ENCODE measurements at regions not wholly inside any gene's neighbourhood (a gene's known extent, or its start where the extent isn't known, plus 50 kb on each side); places are given as distances from the start of the nearest gene placed in this dataset.
"Not testable (repeated sequence)": the region's sequence is repeated elsewhere in the genome, so short reads cannot be mapped to it uniquely, and the experiment has no call there.

DNA sequence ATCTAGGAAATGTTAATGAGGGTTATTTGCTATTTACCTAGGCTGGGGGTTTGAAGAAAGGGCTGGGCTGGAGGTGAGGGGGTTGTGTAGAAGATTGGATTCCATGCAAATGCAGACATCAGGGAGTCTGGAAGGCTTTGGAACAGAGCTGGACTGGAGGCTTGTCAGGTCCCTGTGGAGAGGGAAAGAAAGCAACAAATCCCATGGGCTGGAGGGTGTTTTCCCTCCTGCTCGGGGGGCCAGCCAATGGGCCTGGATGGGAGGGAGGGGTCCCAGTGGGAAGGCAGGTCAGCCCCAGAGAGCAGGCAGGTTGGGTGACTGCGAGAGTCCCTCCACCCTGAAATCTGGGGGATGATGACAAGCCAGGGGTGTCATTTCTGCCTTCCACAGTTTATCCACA lies 431.8 kb downstream of the RPS24 start:
- no peak for DNase-seq

- no peak for DNase-seq
Measured at GRCh38 chr10:78467496-78468106, 433.9 kb downstream of the RPS24 start.

DNA sequence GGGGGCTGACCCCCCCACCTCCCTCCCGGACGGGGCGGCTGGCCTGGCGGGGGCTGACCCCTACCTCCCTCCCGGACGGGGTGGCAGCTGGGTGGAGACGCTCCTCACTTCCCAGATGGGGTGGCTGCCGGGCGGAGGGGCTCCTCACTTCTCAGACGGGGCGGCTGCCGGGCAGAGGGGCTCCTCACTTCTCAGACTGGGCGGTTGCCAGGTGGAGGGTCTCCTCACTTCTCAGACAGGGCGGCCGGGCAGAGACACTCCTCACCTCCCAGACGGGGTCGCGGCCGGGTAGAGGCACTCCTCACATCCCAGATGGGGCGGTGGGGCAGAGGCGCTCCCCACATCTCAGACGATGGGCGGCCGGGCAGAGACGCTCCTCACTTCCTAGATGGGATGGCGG lies 435.1 kb downstream of the RPS24 start:
- DNase-seq = not testable (repeated sequence)

DNA sequence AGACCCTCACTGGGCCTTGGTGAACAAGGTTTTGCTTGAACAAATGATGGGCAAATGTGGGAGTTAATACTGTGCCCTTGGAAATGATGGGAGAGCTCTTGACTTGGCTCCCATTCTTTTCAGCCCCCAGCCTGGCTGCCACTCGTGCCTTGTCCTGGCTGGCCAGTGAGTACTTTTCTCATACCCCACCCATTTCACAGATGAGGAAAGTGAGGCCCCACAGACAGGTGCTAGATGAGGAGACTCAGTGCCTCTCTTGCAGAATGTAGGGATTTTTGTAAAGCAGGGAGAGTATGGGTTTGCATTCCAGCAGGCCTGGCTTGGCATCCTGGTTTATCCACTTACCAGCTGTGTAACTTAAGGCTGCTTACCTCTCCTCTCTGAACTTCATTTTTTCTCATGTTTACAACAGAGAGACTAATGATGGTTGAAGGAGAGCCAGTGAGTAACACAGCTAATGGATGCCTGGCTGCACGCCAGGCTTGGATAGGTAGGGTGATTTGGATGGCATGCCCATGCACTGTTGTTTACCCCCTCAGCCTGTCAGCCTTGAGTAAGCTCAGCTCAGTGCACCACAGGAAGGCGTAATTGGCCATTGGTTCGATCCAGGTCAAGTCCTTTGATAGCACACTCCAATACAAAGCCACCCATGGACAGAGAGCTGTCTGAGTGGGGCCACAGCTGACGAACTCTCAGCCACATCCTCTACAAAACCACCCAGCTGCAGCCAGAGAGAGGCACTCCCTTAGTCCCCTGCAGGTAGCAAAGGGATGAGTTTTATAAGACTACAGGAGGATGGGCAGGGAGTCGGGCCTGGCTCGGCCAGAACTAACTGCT lies 436.8 kb downstream of the RPS24 start:
- DNase-seq = no peak

GRCh38 chr10:78471326-78471722 lies 437.7 kb downstream of the RPS24 start:
- DNase-seq = no peak

GRCh38 chr10:78471723-78472550 lies 438.3 kb downstream of the RPS24 start:
- DNase-seq = no peak

DNA sequence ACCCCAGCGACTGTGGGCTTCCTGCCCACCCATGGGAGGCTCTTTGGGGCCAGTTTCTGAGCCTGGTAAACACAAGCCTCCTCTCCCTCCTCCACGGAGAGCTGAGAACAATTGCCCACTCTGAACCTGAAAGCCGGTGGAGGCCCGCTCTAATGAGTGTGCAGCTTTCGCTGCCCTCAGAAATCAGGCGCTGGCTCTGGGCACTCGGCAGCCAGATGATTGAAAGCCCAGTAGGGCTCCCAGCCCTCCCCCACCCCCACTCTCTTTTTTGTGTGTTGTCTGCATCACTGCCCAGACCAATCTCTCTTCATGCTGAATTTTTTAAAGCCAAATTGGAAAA lies 438.9 kb downstream of the RPS24 start:
- DNase-seq = no peak

DNA sequence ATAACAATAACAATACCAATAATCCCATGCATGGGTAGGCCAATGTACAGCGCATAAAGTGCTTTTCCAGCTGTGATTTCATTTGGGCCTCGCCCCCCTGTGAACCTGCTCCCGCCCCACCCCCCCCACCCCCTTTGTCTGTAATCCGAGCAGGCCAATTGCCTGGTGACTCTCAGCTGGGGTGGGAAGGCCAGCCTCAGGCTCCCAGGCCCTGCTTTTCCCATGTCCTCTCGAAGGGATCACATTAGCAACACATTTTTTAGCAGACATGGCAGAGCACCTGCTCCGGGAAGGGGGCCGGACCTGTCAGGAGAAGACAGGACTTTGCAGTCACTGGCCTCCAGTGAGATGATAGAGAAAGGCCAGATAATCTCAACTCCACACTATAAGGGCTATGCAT lies 439.3 kb downstream of the RPS24 start:
- no peak for DNase-seq

DNA sequence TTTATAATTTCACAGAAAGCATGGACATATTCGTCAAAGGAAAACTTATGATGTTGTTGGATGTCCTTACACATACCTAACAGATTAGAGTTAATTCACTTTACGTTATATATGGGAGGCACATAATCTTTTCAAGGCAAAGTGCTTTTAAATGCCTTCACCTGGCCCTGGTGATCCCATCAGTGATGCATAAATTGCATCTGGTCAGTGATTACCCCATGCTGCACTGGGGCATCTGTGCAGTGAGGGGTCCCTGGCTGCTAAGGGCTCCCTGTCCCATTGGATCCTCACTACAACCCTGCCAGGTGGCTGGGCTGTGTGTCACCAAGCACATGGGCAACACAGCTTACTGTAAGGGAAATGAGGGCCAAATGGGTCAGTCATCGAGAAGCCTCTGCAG lies 441.1 kb downstream of the RPS24 start:
- no peak for DNase-seq

DNA sequence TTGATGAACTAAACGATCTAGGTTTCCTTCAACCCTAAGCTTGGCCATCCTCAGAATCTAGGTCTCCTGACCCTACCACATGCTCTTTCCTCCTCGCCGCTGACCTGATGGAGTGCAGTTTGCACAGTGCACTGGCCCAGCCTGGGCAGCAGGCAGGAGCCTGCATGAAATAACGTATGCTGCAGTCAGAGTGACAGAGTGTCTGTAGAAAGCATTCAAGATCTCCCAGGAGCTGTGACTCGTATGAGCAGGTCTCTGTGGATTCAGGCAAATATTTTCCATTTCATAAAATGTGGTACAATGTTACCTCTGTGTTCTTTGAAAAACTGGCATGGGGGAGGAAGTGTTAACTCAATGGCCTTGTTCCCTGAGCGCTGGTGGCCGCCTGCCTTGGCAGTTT lies 441.8 kb downstream of the RPS24 start:
- no peak for DNase-seq

DNA sequence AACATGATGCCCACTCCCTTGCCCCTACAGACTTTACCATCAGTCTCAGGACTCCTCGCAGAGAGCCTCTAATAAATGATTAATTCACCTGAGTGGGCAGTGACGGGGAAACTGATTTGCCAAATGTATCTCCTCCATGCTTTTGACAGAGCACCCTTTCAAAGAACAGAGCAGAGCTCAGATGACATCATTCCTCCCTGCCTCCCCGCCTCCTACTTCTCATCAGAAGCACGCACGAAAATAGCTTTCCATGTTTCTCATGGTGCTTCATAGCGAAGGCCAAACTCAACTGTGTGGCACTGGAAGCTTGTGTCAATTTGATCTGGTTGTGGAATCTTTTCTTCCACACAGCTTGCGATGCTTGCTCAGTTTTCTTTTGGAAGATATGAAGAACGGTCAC lies 442.5 kb downstream of the RPS24 start:
- DNase-seq = no peak

- no peak for DNase-seq
Measured at GRCh38 chr10:78476844-78477243, 443.2 kb downstream of the RPS24 start.

DNA sequence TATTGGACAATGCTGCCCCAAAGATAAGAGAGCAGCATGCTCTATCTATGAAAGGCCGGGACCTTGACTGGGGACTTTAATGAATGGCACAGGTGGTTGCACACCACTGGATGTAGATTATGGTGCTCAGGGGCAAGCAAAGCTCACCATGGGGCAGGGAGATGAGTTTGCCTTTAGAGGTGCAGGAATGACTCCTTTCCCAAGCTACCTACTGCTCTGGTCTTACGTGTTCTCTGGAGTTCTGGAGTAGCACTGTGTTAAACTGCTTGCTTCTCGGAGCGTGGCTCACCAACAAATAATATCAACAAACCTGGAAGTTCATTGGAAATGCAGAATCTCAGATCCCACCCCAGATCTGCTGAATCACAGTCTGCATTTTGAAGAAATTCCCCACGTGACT lies 445.3 kb downstream of the RPS24 start:
- no peak for DNase-seq

DNA sequence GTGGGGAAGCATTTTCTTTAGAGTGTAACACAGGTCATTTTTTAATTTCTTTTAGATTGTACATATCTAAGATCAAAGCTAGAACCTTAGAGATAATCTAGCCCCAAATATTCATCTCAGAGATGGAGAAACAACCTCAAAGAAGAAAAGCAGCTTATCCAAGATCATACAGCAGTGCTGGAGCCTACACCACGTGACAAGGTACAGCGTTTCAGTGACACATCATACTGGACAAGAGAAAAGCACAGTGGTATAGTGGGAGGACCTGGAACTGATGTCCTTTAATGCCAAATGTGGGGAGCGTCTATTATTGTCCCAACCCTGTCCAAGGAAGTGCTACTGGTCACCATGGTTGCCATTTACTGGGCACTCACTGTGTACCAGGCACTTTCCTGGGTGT lies 445.8 kb downstream of the RPS24 start:
- no peak for DNase-seq

GRCh38 chr10:78481842-78482241 lies 448.2 kb downstream of the RPS24 start:
- DNase-seq = no peak

GRCh38 chr10:78483641-78484040 lies 450.0 kb downstream of the RPS24 start:
- no peak for DNase-seq

GRCh38 chr10:78489034-78489433 lies 455.4 kb downstream of the RPS24 start:
- no peak for DNase-seq

- DNase-seq = no peak
Measured at GRCh38 chr10:78491812-78492211, 458.1 kb downstream of the RPS24 start.

DNA sequence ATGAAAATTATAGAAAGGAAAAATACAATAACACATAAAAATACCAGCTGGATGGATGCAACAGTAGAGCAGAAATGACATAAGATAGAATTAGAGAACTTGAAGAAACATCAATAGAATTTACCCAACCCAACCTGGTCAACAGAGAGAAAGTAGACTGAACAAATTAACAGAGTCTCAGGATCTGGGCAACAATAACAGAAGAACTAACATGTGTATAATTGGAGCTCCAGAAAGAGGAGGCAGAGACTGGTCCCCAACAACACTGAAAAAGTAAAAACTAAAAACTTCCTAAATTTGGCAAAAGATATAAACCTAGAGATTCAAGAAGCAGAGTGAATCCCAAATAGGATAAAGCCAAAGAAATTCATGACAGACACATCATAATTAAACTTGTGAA lies 458.8 kb downstream of the RPS24 start:
- no peak for DNase-seq

GRCh38 chr10:78494179-78494578 lies 460.5 kb downstream of the RPS24 start:
- no peak for DNase-seq

GRCh38 chr10:78502210-78502936 lies 468.7 kb downstream of the RPS24 start:
- no peak for DNase-seq

- no peak for DNase-seq
Measured at GRCh38 chr10:78504181-78504580, 470.5 kb downstream of the RPS24 start.

DNA sequence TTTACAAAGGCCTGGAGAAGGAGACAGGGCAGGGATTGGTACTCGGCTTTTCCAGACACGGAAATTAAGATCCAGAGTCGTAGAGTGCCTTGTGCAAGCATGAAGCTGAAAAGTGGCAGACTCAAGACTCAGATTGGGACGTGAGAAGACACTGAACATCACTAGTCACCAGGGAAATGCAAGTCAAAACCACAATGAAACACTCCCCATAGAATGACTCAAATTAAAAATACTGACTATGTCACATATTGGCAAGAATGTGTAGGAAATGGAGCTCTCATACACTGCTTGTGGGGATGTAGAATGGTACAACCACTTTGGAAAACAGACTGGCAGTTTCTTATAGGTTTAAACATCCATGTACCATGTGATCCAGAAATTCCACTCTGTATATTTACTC lies 472.0 kb downstream of the RPS24 start:
- DNase-seq = no peak
